ENCODE measurements at regions not wholly inside any gene's neighbourhood (a gene's known extent, or its start where the extent isn't known, plus 50 kb on each side); places are given as distances from the start of the nearest gene placed in this dataset.
"Not testable (repeated sequence)": the region's sequence is repeated elsewhere in the genome, so short reads cannot be mapped to it uniquely, and the experiment has no call there.

GRCh38 chr7:109582211-109582610 lies 1012.5 kb downstream of the DNAJB9 start:
- no peak for DNase-seq (ENCODE audit: low spot score)
- Histone ChIP-seq H3K4me3 (no peak overlapping the region), H3K27ac (no peak overlapping the region)
- TF ChIP-seq CTCF (IDR thresholded peaks at IDR 0.05), result no peak

- not testable (repeated sequence) for H3K27ac ChIP-seq; H3K4me3 ChIP-seq; DNase-seq (ENCODE audit: low spot score)
Observed at GRCh38 chr7:109596948-109597347, 1027.3 kb downstream of the DNAJB9 start.

GRCh38 chr7:109611656-109612055 lies 1042.0 kb downstream of the DNAJB9 start:
- no peak overlapping the region for H3K4me3 ChIP-seq
- DNase-seq (ENCODE audit: low spot score), result no peak
- no peak overlapping the region for H3K27ac ChIP-seq
- TF ChIP-seq CTCF (IDR thresholded peaks at IDR 0.05), result no peak

GRCh38 chr7:109616551-109617069 lies 1046.9 kb downstream of the DNAJB9 start:
- Histone ChIP-seq H3K4me3 (no peak overlapping the region), H3K27ac (no peak overlapping the region)
- DNase-seq (ENCODE audit: low spot score), result no peak
- no peak for TF ChIP-seq CTCF (IDR thresholded peaks at IDR 0.05)

- TF ChIP-seq CTCF (IDR thresholded peaks at IDR 0.05), result no peak
- DNase-seq (ENCODE audit: low spot score), result no peak
- H3K4me3 ChIP-seq, result no peak overlapping the region
- no peak overlapping the region for H3K27ac ChIP-seq
Observed at GRCh38 chr7:109622320-109622719, 1052.6 kb downstream of the DNAJB9 start.

GRCh38 chr7:109632890-109633289 lies 1063.2 kb downstream of the DNAJB9 start:
- H3K27ac ChIP-seq; DNase-seq (ENCODE audit: low spot score); H3K4me3 ChIP-seq: not testable (repeated sequence)

- H3K27ac ChIP-seq, result no peak overlapping the region
- TF ChIP-seq CTCF (IDR thresholded peaks at IDR 0.05), result no peak
- H3K4me3 ChIP-seq, result no peak overlapping the region
- no peak for DNase-seq (ENCODE audit: low spot score)
Observed at GRCh38 chr7:109635374-109635773, 1065.7 kb downstream of the DNAJB9 start.

GRCh38 chr7:109637428-109637990 lies 1067.8 kb downstream of the DNAJB9 start:
- H3K4me3 ChIP-seq, result no peak overlapping the region
- no peak for DNase-seq (ENCODE audit: low spot score)
- no peak for TF ChIP-seq CTCF (IDR thresholded peaks at IDR 0.05)
- H3K27ac ChIP-seq, result no peak overlapping the region
